H9 (cell line): ENCODE measurements at regions not wholly inside any gene's neighbourhood (a gene's known extent, or its start where the extent isn't known, plus 50 kb on each side); places are given as distances from the start of the nearest gene placed in this dataset.

Source experiments
- DNase-seq: peaks from one replicate; pipeline ENCODE4 v3.0.0-alpha.2; 2017
- H2AFZ ChIP-seq: one replicate; pipeline ENCODE4 v1.6.1; 2013; ENCODE audit warnings: mild to moderate bottlenecking, low read length, control low read depth, moderate library complexity
- H2AK5ac ChIP-seq: 2 replicates; pipeline ENCODE4 v1.6.1; 2013; ENCODE audit warnings: low read length, control low read depth, mixed read lengths; ENCODE audit not compliant: insufficient read length
- H2BK120ac ChIP-seq: one replicate; pipeline ENCODE4 v1.6.1; 2013; ENCODE audit warnings: low read depth, mild to moderate bottlenecking, low read length, control low read depth, inconsistent platforms; ENCODE audit not compliant: poor library complexity, severe bottlenecking
- H2BK12ac ChIP-seq: 2 replicates; pipeline ENCODE4 v1.6.1; 2013; ENCODE audit warnings: low read length, control low read depth, mixed read lengths, low read depth; ENCODE audit not compliant: insufficient read length
- H2BK15ac ChIP-seq: 2 replicates; pipeline ENCODE4 v1.6.1; 2013; ENCODE audit warnings: low read depth, low read length, control low read depth
- H2BK20ac ChIP-seq: one replicate; pipeline ENCODE4 v1.6.1; 2013; ENCODE audit warnings: low read depth, mild to moderate bottlenecking, low read length, control low read depth, inconsistent platforms; ENCODE audit not compliant: poor library complexity, severe bottlenecking
- H2BK5ac ChIP-seq: 2 replicates; pipeline ENCODE4 v1.6.1; 2013; ENCODE audit warnings: low read length, control low read depth, mixed read lengths; ENCODE audit not compliant: insufficient read length
- H3K14ac ChIP-seq: 2 replicates; pipeline ENCODE4 v1.6.1; 2013; ENCODE audit warnings: low read length, control low read depth; ENCODE audit not compliant: insufficient read depth
- H3K18ac ChIP-seq: 2 replicates; pipeline ENCODE4 v1.6.1; 2013; ENCODE audit warnings: low read depth, mild to moderate bottlenecking, mixed read lengths, low read length, control low read depth; ENCODE audit not compliant: insufficient read length
- H3K23ac ChIP-seq: 2 replicates; pipeline ENCODE4 v1.6.1; 2013; ENCODE audit warnings: low read length, control low read depth, mixed read lengths, low read depth; ENCODE audit not compliant: insufficient read length
- H3K23me2 ChIP-seq: 2 replicates; pipeline ENCODE4 v1.6.1; 2013; ENCODE audit warnings: low read depth, mild to moderate bottlenecking, mixed read lengths, low read length, control low read depth; ENCODE audit not compliant: insufficient read length, poor library complexity, severe bottlenecking
- H3K27ac ChIP-seq: 2 replicates; pipeline ENCODE4 v1.5.1; 2013; ENCODE audit warnings: low read length, control low read depth, mixed read lengths, low read depth; ENCODE audit not compliant: insufficient read length
- H3K27me3 ChIP-seq: 2 replicates; pipeline ENCODE4 v1.6.1; 2013; ENCODE audit warnings: low read length, control low read depth, inconsistent platforms; ENCODE audit not compliant: insufficient read depth
- H3K4ac ChIP-seq: 2 replicates; pipeline ENCODE4 v1.6.1; 2013; ENCODE audit warnings: low read depth, mild to moderate bottlenecking, control low read depth, inconsistent platforms, low read length, moderate library complexity
- H3K4me1 ChIP-seq: 2 replicates; pipeline ENCODE4 v1.6.1; 2013; ENCODE audit warnings: low read length, control low read depth, inconsistent platforms; ENCODE audit not compliant: insufficient read depth
- H3K4me2 ChIP-seq: 2 replicates; pipeline ENCODE4 v1.6.1; 2013; ENCODE audit warnings: low read length, control low read depth, mixed read lengths; ENCODE audit not compliant: insufficient read length, insufficient read depth
- H3K56ac ChIP-seq: 2 replicates; pipeline ENCODE4 v1.6.1; 2013; ENCODE audit warnings: low read depth, mild to moderate bottlenecking, mixed read lengths, low read length, control low read depth; ENCODE audit not compliant: insufficient read length
- H3K79me1 ChIP-seq: 2 replicates; pipeline ENCODE4 v1.6.1; 2013; ENCODE audit warnings: low read depth, mild to moderate bottlenecking, moderate library complexity, low read length, control low read depth, inconsistent platforms; ENCODE audit not compliant: insufficient read depth, poor library complexity, severe bottlenecking
- H3K79me2 ChIP-seq: 2 replicates; pipeline ENCODE4 v1.6.1; 2013; ENCODE audit warnings: low read length, control low read depth, inconsistent platforms; ENCODE audit not compliant: insufficient read depth
- H3K9ac ChIP-seq: 2 replicates; pipeline ENCODE4 v1.6.1; 2013; ENCODE audit warnings: low read length, control low read depth, mixed read lengths; ENCODE audit not compliant: insufficient read length; ENCODE audit errors: extremely low read depth
- H3K9me3 ChIP-seq: one replicate; pipeline ENCODE4 v1.6.1; 2013; ENCODE audit warnings: low read depth, low read length, inconsistent platforms; ENCODE audit not compliant: control insufficient read depth
- H3T11ph ChIP-seq: one replicate; pipeline ENCODE4 v1.6.1; 2013; ENCODE audit warnings: mild to moderate bottlenecking, low read length, control low read depth, inconsistent platforms
- H4K20me1 ChIP-seq: one replicate; pipeline ENCODE4 v1.6.1; 2013; ENCODE audit not compliant: control insufficient read depth, insufficient read length, insufficient read depth
- H4K5ac ChIP-seq: 2 replicates; pipeline ENCODE4 v1.6.1; 2013; ENCODE audit warnings: low read depth, mild to moderate bottlenecking, mixed read lengths, low read length, control low read depth; ENCODE audit not compliant: insufficient read length
- H4K8ac ChIP-seq: replicated peaks from 2 replicates; pipeline ENCODE4 v1.6.1; 2013; ENCODE audit warnings: low read length, control low read depth, mixed read lengths, low read depth; ENCODE audit not compliant: insufficient read length
- H4K91ac ChIP-seq: 2 replicates; pipeline ENCODE4 v1.6.1; 2013; ENCODE audit warnings: low read depth, mild to moderate bottlenecking, moderate library complexity, mixed read lengths, low read length, control low read depth; ENCODE audit not compliant: insufficient read length
- H3K27ac Mint-ChIP-seq, 3 experiments: 2 replicates in 2 of 3; 3 replicates in 1 of 3; pipeline ENCODE4 v1.8.0; 2020 to 2021; ENCODE audit warnings: mixed read lengths in 3 of 3, mild to moderate bottlenecking in 1 of 3, moderate library complexity in 1 of 3
- H3K27me3 Mint-ChIP-seq: 2 replicates; pipeline ENCODE4 v1.8.0; 2021; ENCODE audit warnings: low read depth, mild to moderate bottlenecking, moderate library complexity, mixed read lengths
- H3K36me3 Mint-ChIP-seq, 3 experiments: 2 replicates in 2 of 3; 3 replicates in 1 of 3; pipeline ENCODE4 v1.8.0; 2020 to 2021; ENCODE audit warnings: low read depth in 3 of 3, mixed read lengths in 3 of 3; ENCODE audit not compliant: insufficient read depth in 1 of 3
- H3K4me1 Mint-ChIP-seq, 2 experiments: 2 replicates each; pipeline ENCODE4 v1.8.0; 2020; ENCODE audit warnings: mixed read lengths in 2 of 2
- H3K4me3 Mint-ChIP-seq, 2 experiments: 2 replicates in 1 of 2; 3 replicates in 1 of 2; pipeline ENCODE4 v1.8.0; 2020 to 2021; ENCODE audit warnings: mild to moderate bottlenecking in 2 of 2, mixed read lengths in 2 of 2, moderate library complexity in 1 of 2
- H3K9me3 Mint-ChIP-seq, 2 experiments: 2 replicates in 1 of 2; 3 replicates in 1 of 2; pipeline ENCODE4 v1.8.0; 2020; ENCODE audit warnings: mild to moderate bottlenecking in 2 of 2, mixed read lengths in 2 of 2, moderate library complexity in 1 of 2
- WGBS: extraction: QIAGEN DNeasy Blood & Tissue Kit; methylation state at CpG from one replicate; pipeline ENCODE4 v1.1.7; 2013; ENCODE audit warnings: missing lambda C conversion rate, low lambda C conversion rate, mixed read lengths; ENCODE audit not compliant: insufficient read length; ENCODE audit errors: extremely low coverage; 5-methylcytosine and 5-hydroxymethylcytosine counted together
- TF ChIP-seq, protein P1 (sequence below): fragments of 200-600 bp; sonication (generic); conservative IDR thresholded peaks from 3 replicates; pipeline ENCODE4 v1.8.0; 2021; ENCODE audit warnings: antibody characterized with exemption, mild to moderate bottlenecking

GRCh38 chr2:12428324-12428723 lies 288.4 kb upstream of the TRIB2 start:
- TF ChIP-seq, protein P1, sequence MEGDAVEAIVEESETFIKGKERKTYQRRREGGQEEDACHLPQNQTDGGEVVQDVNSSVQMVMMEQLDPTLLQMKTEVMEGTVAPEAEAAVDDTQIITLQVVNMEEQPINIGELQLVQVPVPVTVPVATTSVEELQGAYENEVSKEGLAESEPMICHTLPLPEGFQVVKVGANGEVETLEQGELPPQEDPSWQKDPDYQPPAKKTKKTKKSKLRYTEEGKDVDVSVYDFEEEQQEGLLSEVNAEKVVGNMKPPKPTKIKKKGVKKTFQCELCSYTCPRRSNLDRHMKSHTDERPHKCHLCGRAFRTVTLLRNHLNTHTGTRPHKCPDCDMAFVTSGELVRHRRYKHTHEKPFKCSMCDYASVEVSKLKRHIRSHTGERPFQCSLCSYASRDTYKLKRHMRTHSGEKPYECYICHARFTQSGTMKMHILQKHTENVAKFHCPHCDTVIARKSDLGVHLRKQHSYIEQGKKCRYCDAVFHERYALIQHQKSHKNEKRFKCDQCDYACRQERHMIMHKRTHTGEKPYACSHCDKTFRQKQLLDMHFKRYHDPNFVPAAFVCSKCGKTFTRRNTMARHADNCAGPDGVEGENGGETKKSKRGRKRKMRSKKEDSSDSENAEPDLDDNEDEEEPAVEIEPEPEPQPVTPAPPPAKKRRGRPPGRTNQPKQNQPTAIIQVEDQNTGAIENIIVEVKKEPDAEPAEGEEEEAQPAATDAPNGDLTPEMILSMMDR: no peak
- H3K27ac Mint-ChIP-seq: peak overlapping the region; percentile 85 to 96 (median 91)

More at GRCh38 chr2:12428324-12428723, 288.4 kb upstream of the TRIB2 start:
- Mint-ChIP-seq H3K27me3 (no peaks in the 10 kb centered on the region; the same call in 1 of the 2 replicates), H3K4me1 (peaks cover 28 to 35% of the 10 kb centered on the region in 2 experiments), H3K4me3 (peak overlapping the region in 1 of 2 experiments; percentile 46; a peak in 2 of 5 replicates), H3K9me3 (no peaks in the 10 kb centered on the region), H3K36me3 (no peaks in the 10 kb centered on the region; a peak in 1 of 7 replicates)
- Histone ChIP-seq H2BK120ac (no peak overlapping the region), H3K56ac (no peak overlapping the region), H3K4me1 (peaks cover 5% of the 10 kb centered on the region; the same call in 1 of the 2 replicates), H3K9me3 (no peaks in the 10 kb centered on the region), H2BK15ac (no peak overlapping the region), H3K79me2 (no peaks in the 10 kb centered on the region), H3K27ac (no peak overlapping the region), H3K4me2 (no peak overlapping the region), H3K4ac (no peak overlapping the region), H2AK5ac (no peak overlapping the region), H3K9ac (no peak overlapping the region), H3K18ac (no peak overlapping the region), H2AFZ (no peak overlapping the region), H3K23me2 (no peaks in the 10 kb centered on the region), H4K91ac (no peak overlapping the region), H3K14ac (no peak overlapping the region), H3T11ph (no peak overlapping the region), H2BK5ac (no peak overlapping the region), H3K27me3 (no peaks in the 10 kb centered on the region), H4K8ac (no peak overlapping the region), H4K5ac (no peak overlapping the region), H4K20me1 (no peaks in the 10 kb centered on the region), H3K79me1 (no peaks in the 10 kb centered on the region), H2BK12ac (no peak overlapping the region), H3K23ac (no peak overlapping the region), H2BK20ac (no peak overlapping the region)
- peak; percentile 55 for DNase-seq
- no CpG with 5 or more reads among the region's 5 CpGs for WGBS
